Adrenal gland (tissue), 5 donors: ENCODE measurements at regions not wholly inside any gene's neighbourhood (a gene's known extent, or its start where the extent isn't known, plus 50 kb on each side); places are given as distances from the start of the nearest gene placed in this dataset.

Source experiments
- POLR2A ChIP-seq, 2 donors: fragments of 450-650 bp; IDR thresholded peaks; one replicate each; pipeline ENCODE4 v1.6.1; 2017; ENCODE audit warnings: antibody characterized with exemption in 2 of 2, mild to moderate bottlenecking in 2 of 2, moderate library complexity in 1 of 2
- TF ChIP-seq, protein P1 (sequence below), 6 experiments: fragments of 450-650 bp in 4 of 6; fragments of 200-600 bp in 2 of 6; sonication (generic) in 1 of 6; IDR thresholded peaks; 1 replicate in 5 of 6; 2 replicates in 1 of 6; pipeline versions ENCODE4 v1.5.1 to v1.8.0; 2016 to 2021; ENCODE audit warnings: antibody characterized with exemption in 6 of 6, mild to moderate bottlenecking in 2 of 6, moderate library complexity in 1 of 6
- donor health status: DM: no; HTN: no; CAD: no.

DNA sequence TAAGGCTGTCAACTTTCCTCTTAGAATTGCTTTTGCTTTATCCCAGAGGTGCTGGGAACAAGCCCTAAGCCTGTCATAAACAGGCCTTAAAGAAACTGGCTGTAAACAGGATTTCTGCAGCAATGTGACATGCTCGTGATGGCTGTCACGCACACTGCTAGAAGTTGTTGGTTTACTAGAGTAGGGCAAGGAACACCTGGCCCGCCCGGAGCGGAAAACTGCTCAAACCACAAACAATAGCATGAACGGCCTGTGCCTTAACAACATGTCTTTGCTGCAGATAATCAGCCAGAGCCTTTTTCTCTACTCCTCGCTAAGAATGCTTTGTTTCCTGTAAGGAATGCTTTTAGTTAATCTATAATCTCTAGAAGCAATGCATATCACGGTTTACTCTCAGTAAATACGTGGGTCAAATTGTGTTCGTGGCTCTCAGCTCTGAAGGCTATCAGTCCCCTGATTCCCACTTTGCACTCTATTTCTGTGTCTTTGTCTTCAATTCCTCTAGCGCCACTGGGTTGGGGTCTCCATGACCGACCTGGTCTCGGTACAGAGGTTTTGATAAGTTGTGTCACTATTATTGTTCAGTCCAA is 318.3 kb downstream of the GLUD2 start:
- TF ChIP-seq, protein P1, sequence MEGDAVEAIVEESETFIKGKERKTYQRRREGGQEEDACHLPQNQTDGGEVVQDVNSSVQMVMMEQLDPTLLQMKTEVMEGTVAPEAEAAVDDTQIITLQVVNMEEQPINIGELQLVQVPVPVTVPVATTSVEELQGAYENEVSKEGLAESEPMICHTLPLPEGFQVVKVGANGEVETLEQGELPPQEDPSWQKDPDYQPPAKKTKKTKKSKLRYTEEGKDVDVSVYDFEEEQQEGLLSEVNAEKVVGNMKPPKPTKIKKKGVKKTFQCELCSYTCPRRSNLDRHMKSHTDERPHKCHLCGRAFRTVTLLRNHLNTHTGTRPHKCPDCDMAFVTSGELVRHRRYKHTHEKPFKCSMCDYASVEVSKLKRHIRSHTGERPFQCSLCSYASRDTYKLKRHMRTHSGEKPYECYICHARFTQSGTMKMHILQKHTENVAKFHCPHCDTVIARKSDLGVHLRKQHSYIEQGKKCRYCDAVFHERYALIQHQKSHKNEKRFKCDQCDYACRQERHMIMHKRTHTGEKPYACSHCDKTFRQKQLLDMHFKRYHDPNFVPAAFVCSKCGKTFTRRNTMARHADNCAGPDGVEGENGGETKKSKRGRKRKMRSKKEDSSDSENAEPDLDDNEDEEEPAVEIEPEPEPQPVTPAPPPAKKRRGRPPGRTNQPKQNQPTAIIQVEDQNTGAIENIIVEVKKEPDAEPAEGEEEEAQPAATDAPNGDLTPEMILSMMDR (IDR thresholded peaks at IDR 0.05), result no peak
- no peak for TF ChIP-seq POLR2A (IDR thresholded peaks at IDR 0.05)
